Esophagus muscularis mucosa (tissue), 4 donors: ENCODE measurements at regions not wholly inside any gene's neighbourhood (a gene's known extent, or its start where the extent isn't known, plus 50 kb on each side); places are given as distances from the start of the nearest gene placed in this dataset.
A peak's percentile ranks its signal among the peaks of the same experiment; 100 is the strongest.
"Not testable (repeated sequence)": the region's sequence is repeated elsewhere in the genome, so short reads cannot be mapped to it uniquely, and the experiment has no call there.

Source experiments
- DNase-seq: peaks from one replicate; pipeline ENCODE4 v3.0.0-alpha.2; 2017; ENCODE audit errors: extremely low spot score
- H3K27ac ChIP-seq, 4 donors: fragments of 200-600 bp; sonication (generic); replicated peaks in 1 of 4; 1 replicate in 3 of 4; 2 replicates in 1 of 4; pipeline ENCODE4 v1.5.1; 2016 to 2019; ENCODE audit warnings: mild to moderate bottlenecking in 1 of 4
- H3K27me3 ChIP-seq, 4 donors: fragments of 200-600 bp; sonication (generic); one replicate each; pipeline versions ENCODE4 v1.5.1 to v1.6.0; 2016 to 2019
- H3K36me3 ChIP-seq, 4 donors: fragments of 200-600 bp; sonication (generic); one replicate each; pipeline ENCODE4 v1.5.1; 2016 to 2019
- H3K4me1 ChIP-seq, 4 donors: fragments of 200-600 bp; sonication (generic); one replicate each; pipeline ENCODE4 v1.5.1; 2016 to 2019
- H3K4me3 ChIP-seq, 4 donors: fragments of 200-600 bp; sonication (generic); 1 replicate in 2 of 4; 2 replicates in 2 of 4; pipeline ENCODE4 v1.5.1; 2016 to 2019; ENCODE audit warnings: mild to moderate bottlenecking in 4 of 4, moderate library complexity in 1 of 4
- H3K9me3 ChIP-seq, 4 donors: fragments of 200-600 bp; sonication (generic); 1 replicate in 3 of 4; 2 replicates in 1 of 4; pipeline ENCODE4 v1.5.1; 2016 to 2019
- EP300 ChIP-seq: sonication (generic); formaldehyde crosslinking; IDR thresholded peaks from one replicate; pipeline ENCODE4 v1.6.1; 2017; ENCODE audit warnings: antibody characterized with exemption
- POLR2A ChIP-seq: fragments of 450-650 bp; IDR thresholded peaks from one replicate; pipeline ENCODE4 v1.6.1; 2017; ENCODE audit warnings: antibody characterized with exemption, moderate library complexity, mild to moderate bottlenecking, low read depth
- POLR2AphosphoS5 ChIP-seq, 2 donors: sonication (generic); formaldehyde crosslinking; IDR thresholded peaks; one replicate each; pipeline ENCODE4 v1.6.1; 2017; ENCODE audit warnings: antibody characterized with exemption in 2 of 2
- WGBS: methylation state at CpG from one replicate; pipeline ENCODE4 v1.1.5; 2018; 5-methylcytosine and 5-hydroxymethylcytosine counted together
- intact Hi-C: fragments of 100-400 bp; cut with DNase I; formaldehyde crosslinking; loops from one replicate; pipeline ENCODE4 v1.15.1; 2023
- TF ChIP-seq, protein P1 (sequence below), 3 experiments: fragments of 200-600 bp in 2 of 3; fragments of 450-650 bp in 1 of 3; sonication (generic) in 2 of 3; IDR thresholded peaks; one replicate each; pipeline ENCODE4 v1.5.1; 2017 to 2019; ENCODE audit warnings: antibody characterized with exemption in 3 of 3, mild to moderate bottlenecking in 2 of 3, moderate library complexity in 1 of 3

DNA sequence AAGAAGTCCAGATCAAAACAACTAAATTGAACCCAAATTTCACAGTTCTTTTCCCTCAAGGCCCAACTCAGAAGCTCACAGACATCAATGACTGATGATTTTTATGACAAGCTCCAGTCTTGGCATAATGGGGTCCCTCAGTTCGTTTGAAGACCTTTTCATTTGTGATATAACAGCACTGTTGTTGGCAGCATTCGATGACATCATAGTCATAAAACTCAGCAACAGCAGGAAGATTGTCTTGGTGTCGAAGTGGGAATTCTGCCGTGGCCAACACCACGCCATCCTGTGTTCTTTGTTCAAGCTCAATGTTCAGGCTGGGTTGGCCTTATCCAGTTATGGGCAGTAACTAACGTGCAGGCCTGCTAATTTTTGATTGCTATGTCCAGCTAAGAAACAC lies 261.7 kb downstream of the C7orf25 start:
- Histone ChIP-seq H3K27ac (no peak overlapping the region), H3K36me3 (no peaks in the 10 kb centered on the region), H3K4me1 (peaks cover 0 to 3% (median 0%) of the 10 kb centered on the region in 4 donors), H3K9me3 (peaks cover 0 to 3% (median 0%) of the 10 kb centered on the region in 4 donors), H3K4me3 (no peak overlapping the region), H3K27me3 (no peaks in the 10 kb centered on the region)
- 83% methylated on average over 6 of the region's 6 CpGs for WGBS
- no peak for DNase-seq
- TF ChIP-seq, protein P1, sequence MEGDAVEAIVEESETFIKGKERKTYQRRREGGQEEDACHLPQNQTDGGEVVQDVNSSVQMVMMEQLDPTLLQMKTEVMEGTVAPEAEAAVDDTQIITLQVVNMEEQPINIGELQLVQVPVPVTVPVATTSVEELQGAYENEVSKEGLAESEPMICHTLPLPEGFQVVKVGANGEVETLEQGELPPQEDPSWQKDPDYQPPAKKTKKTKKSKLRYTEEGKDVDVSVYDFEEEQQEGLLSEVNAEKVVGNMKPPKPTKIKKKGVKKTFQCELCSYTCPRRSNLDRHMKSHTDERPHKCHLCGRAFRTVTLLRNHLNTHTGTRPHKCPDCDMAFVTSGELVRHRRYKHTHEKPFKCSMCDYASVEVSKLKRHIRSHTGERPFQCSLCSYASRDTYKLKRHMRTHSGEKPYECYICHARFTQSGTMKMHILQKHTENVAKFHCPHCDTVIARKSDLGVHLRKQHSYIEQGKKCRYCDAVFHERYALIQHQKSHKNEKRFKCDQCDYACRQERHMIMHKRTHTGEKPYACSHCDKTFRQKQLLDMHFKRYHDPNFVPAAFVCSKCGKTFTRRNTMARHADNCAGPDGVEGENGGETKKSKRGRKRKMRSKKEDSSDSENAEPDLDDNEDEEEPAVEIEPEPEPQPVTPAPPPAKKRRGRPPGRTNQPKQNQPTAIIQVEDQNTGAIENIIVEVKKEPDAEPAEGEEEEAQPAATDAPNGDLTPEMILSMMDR (IDR thresholded peaks at IDR 0.05) = no peak
- no peak for TF ChIP-seq POLR2A
- TF ChIP-seq POLR2AphosphoS5 (IDR thresholded peaks at IDR 0.05) = no peak
- TF ChIP-seq EP300 = no peak
- intact Hi-C loops = no loop called here

- H3K9me3 ChIP-seq = no peaks in the 10 kb centered on the region
- H3K27me3 ChIP-seq = no peaks in the 10 kb centered on the region
- no peak overlapping the region for H3K27ac ChIP-seq
- no peaks in the 10 kb centered on the region for H3K36me3 ChIP-seq
- 52% methylated on average over 3 of the region's 3 CpGs for WGBS
- peaks cover 0 to 3% (median 0%) of the 10 kb centered on the region in 4 donors for H3K4me1 ChIP-seq
- no peak for DNase-seq
- intact Hi-C loops = no loop called here
- TF ChIP-seq POLR2A (no peak), POLR2AphosphoS5 (IDR thresholded peaks at IDR 0.05) (peak in 1 of 2 donors; percentile 67)
- no peak overlapping the region for H3K4me3 ChIP-seq
Observed at GRCh38 chr7:42645906-42646305, 266.0 kb downstream of the C7orf25 start.

GRCh38 chr7:42642699-42643098 lies 269.2 kb downstream of the C7orf25 start:
- TF ChIP-seq POLR2AphosphoS5 (IDR thresholded peaks at IDR 0.05) (no peak), POLR2A (no peak), EP300 (no peak)
- TF ChIP-seq, protein P1 (IDR thresholded peaks at IDR 0.05) = no peak
- no peaks in the 10 kb centered on the region for H3K36me3 ChIP-seq
- H3K27me3 ChIP-seq = no peaks in the 10 kb centered on the region
- no peaks in the 10 kb centered on the region for H3K9me3 ChIP-seq
- H3K27ac ChIP-seq = no peak overlapping the region
- intact Hi-C loops = no loop called here
- peaks cover 0 to 3% (median 0%) of the 10 kb centered on the region in 4 donors for H3K4me1 ChIP-seq
- DNase-seq = no peak
- no peak overlapping the region for H3K4me3 ChIP-seq

GRCh38 chr7:42639930-42640329 lies 271.9 kb downstream of the C7orf25 start:
- DNase-seq = peak; percentile 45
- H3K27me3 ChIP-seq = no peaks in the 10 kb centered on the region
- 86% methylated on average over 5 of the region's 5 CpGs for WGBS
- H3K27ac ChIP-seq = no peak overlapping the region
- H3K4me1 ChIP-seq = no peaks in the 10 kb centered on the region
- H3K36me3 ChIP-seq = no peaks in the 10 kb centered on the region
- TF ChIP-seq POLR2AphosphoS5 (IDR thresholded peaks at IDR 0.05) (no peak), POLR2A (no peak), EP300 (no peak)
- TF ChIP-seq, protein P1 (IDR thresholded peaks at IDR 0.05) = no peak
- H3K4me3 ChIP-seq = no peak overlapping the region
- intact Hi-C loops = no loop called here
- H3K9me3 ChIP-seq = no peaks in the 10 kb centered on the region

GRCh38 chr7:42636380-42636779 lies 275.5 kb downstream of the C7orf25 start:
- DNase-seq = peak; percentile 64
- intact Hi-C loops, H3K27ac ChIP-seq, H3K36me3 ChIP-seq, H3K9me3 ChIP-seq, H3K4me3 ChIP-seq, H3K4me1 ChIP-seq, H3K27me3 ChIP-seq: not testable (repeated sequence)
- WGBS = 85% methylated on average over 11 of the region's 11 CpGs

GRCh38 chr7:42628054-42628453 lies 283.8 kb downstream of the C7orf25 start:
- no peaks in the 10 kb centered on the region for H3K9me3 ChIP-seq
- peaks cover 0 to 16% (median 13%) of the 10 kb centered on the region in 4 donors for H3K4me1 ChIP-seq
- intact Hi-C loops = no loop called here
- no peaks in the 10 kb centered on the region for H3K36me3 ChIP-seq
- no peaks in the 10 kb centered on the region for H3K27me3 ChIP-seq
- no peak overlapping the region for H3K4me3 ChIP-seq
- DNase-seq = peak; percentile 14
- TF ChIP-seq POLR2AphosphoS5 (IDR thresholded peaks at IDR 0.05) (no peak), EP300 (no peak), POLR2A (no peak)
- TF ChIP-seq, protein P1 (IDR thresholded peaks at IDR 0.05) = no peak
- WGBS = 56% methylated on average over 4 of the region's 4 CpGs
- no peak overlapping the region for H3K27ac ChIP-seq
